NCI-H146 (cell line): ENCODE measurements at regions not wholly inside any gene's neighbourhood (a gene's known extent, or its start where the extent isn't known, plus 50 kb on each side); places are given as distances from the start of the nearest gene placed in this dataset.

Source experiments
- DNase-seq: peaks from one replicate; lab custom pipeline; 2025; lab: John Stamatoyannopoulos, UW

DNA sequence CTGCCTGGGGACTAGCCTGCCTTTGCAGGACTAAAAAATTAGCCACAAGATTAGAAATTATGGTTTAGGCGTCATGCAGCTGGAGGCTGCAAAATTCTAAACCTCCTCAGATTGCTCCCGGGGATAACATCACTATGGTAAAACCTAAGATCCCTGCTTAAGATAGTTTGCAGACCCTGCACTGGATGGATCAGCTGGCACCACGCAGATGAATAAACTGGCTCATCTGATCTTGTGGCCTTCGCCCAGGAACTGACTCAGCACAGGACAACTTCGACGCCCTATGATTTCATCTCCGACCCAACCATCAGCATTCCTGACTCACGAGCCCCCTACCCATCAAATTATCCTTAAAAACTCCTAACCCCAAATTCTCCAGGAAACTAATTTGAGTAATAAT is 482.4 kb downstream of the SPRY1 start:
- DNase-seq = no peak

- no peak for DNase-seq
Observed at GRCh38 chr4:123880631-123881030, 484.0 kb downstream of the SPRY1 start.

GRCh38 chr4:123884922-123885321 is 488.3 kb downstream of the SPRY1 start:
- DNase-seq = no peak

DNA sequence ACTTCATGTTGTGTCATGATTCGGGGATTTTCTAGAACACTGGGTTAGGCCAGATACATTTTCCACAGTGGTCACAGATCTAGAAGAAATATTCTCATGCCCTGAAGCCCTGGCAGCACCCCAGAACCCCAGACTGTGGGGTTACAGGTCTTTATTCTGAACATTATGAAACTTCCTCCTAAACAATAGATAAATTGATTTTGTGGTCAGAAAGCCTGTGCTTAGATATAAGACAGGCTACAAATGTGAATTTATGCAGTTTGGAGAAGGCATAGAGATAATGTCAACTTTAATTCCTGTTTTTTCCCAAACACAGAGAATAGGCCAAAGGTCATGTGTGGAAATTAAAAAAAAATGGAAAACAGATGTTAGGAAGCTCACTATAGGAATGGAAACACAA is 492.9 kb downstream of the SPRY1 start:
- DNase-seq = no peak

GRCh38 chr4:123890889-123891288 is 494.3 kb downstream of the SPRY1 start:
- DNase-seq = no peak

GRCh38 chr4:123891881-123892280 is 495.3 kb downstream of the SPRY1 start:
- DNase-seq = no peak

DNA sequence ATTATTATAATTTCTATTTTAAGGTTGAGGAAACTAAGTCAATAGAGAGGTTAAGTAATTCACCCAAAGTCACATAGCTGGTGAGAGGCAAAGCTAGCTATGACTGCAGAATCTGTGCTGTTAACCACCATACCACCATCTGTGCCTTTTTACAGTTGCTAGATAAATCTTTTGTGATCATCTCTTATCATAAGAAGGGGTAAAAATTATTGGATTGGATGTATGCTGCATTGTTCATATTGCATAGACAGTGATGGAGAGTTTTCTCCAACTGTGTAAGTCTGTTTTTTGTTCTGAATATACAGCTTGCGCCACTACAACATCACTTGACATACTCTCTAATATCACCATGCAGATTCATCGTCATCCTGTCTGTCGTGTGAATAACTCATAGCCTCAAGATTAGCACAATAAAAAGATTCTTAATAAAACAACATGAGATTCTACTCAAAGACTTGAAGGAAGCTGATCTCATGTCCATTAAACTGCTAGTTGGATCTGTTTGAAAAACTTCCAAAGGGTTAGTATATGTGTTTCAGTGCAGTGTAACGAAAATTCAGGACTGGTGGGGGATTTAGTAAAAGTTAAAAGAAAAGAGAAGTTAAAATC is 495.9 kb downstream of the SPRY1 start:
- DNase-seq = no peak

DNA sequence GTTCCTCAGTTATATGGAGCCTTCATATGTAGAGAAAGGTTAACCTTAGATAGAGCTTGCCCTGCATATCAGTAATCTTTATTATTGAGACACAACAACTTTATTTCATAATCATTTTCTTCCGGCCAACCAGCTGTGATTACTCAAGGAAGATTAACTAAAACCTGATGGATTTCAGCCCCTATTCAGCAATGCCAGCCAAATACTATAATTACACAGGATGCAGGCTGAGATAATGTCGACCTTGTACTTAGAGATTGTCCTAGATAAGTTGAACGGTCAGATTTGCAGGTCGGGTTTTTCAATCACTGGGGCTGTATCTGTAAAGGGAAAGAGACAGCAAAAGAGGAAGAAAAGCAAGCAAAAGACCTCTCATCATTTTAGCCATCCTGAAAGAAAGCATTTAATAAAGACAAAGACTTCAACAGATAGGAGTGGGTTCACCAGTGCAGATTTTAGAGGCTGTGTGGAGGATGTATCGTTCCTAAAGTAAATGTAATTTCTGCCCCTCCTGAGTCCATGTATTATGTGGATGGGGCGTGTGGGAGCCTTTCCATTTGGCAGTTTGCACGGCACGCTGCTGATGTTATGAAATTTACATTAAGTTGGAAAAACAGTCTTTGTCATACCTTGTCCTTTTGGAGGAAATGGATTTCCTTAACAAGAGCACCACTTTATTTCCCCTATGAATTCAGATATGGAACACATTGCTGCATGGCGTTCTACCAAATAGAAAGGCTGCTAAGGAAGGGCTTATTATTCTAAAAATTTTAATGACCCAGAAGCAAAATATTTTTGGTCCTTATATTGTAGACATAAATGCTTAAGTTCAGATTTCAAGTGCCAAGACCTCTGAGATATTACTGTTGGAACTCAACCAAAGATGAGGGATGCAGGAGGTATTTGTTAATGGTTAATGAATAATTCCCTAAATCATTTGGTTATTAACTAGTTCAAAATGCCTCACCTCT is 496.7 kb downstream of the SPRY1 start:
- DNase-seq = peak; percentile 18

- DNase-seq = no peak
Observed at GRCh38 chr4:123896446-123897071, 500.0 kb downstream of the SPRY1 start.

- no peak for DNase-seq
Observed at GRCh38 chr4:123898946-123899666, 502.5 kb downstream of the SPRY1 start.

DNA sequence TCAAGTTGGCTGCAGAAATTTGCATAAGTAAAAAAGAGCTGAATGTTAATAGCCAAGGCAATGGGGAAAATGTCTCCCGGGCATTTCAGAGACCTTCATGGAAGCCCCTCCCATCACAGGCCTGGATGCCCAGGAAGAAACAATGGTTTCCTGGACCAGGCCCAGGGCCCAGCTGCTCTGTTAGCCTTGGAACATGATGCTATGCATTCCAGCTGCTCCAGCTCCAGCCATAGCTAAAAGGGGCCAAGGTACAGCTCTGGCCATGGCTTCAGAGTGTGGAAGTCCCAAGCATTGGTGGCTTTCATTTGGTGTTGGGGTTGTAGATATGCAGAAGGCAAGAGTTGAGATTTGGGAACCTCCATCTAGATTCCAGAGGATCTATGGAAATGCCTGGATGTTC is 508.3 kb downstream of the SPRY1 start:
- DNase-seq = no peak

DNA sequence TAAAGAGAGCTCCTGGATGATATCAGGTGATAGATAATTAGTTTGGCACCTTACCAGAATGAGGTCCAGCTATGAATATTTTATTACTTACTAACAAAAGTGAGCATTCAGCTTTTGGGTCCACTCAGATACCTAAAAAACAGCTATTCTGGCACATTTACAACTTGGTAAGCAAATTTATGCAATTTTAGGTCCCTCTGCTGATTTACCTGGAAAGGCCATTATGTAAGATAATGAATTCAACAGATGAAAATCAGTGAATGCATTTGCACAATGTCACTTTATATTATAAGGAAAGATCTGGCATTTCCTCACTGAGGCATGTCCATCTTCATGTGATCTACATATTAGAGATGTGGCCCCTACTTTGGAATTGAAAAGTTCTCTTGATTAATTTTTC is 517.0 kb downstream of the SPRY1 start:
- DNase-seq = no peak

DNA sequence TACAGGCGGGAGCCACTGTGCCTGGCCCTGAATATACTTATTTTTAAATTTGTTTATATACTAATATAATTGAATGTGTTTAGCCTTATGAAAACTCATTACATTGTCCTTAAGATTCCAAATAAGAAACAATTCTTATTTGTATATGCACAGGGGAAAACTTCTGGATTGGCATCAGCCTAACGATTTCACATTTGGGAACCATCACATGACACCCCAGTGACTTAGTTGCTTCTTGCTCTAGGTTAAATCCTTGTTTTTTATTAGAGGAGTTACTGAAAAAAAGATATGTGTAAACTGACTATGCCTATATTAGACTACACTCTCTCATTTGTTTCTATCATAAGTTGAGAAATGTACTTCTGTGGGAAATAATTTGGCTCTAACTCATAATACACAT is 520.2 kb downstream of the SPRY1 start:
- DNase-seq = no peak

DNA sequence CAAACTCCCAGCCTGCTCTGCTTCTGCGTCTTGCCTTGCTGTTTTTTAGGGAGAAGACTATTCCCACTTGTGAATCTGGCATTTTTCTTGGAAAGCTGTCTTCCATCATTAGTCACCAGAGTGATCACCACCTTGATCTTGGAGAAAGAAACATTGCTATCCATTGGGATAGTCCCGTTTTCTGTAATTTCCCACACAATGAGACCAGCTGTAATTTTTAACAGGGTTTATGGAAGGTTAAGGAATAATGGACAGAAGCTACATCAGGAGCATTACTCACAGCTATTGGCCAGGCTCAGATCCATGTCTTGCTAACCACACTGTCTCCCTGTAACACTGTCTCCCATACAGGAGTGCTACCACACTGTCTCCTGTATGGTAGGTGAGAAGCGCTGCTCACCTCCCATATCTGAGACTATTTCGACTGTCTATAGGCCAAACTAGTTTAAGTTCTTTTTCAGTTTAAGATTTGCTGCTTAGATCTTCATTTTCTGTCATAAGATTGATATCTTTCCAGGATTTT is 523.0 kb downstream of the SPRY1 start:
- no peak for DNase-seq

GRCh38 chr4:123921339-123921738 is 524.7 kb downstream of the SPRY1 start:
- DNase-seq = no peak

GRCh38 chr4:123922847-123923246 is 526.3 kb downstream of the SPRY1 start:
- DNase-seq = no peak

DNA sequence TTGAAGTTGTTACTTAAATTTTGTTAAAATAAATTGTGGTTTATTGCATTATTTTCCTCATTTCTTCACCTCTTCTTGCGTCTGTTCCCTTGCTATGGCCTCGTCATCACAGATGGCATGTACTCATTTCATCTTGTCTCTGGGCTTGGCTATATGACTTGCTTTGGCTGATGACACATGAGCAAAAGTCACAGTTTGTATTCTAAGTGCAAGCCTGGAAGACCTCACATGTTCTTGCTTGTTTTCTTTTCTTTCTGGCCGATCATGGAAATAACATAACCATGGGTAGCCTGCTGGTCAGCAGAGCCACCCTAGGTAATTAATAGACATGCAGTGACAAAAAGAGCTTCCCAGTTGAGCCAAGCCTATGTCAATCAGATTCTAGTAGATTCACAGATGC is 527.9 kb downstream of the SPRY1 start:
- no peak for DNase-seq

DNA sequence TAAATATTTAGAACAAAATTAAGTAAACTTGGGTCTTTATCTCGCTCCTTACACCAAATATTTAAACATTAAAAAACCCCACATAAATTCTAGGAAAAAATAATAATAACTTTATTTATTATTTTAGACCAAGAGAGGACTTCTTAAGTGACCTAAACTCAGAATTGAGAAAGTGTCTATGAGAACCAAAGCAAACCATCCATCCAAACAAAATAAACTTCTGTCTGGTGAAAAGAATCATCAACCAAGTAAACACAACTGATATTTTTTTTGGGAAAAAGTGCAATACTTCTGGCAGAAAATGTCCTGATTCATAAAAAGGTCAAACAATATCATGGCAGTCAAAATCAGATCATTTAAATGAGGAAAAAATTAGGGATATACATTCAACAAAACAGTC is 533.0 kb downstream of the SPRY1 start:
- DNase-seq = no peak

- no peak for DNase-seq
Observed at GRCh38 chr4:123930996-123931395, 534.4 kb downstream of the SPRY1 start.

DNA sequence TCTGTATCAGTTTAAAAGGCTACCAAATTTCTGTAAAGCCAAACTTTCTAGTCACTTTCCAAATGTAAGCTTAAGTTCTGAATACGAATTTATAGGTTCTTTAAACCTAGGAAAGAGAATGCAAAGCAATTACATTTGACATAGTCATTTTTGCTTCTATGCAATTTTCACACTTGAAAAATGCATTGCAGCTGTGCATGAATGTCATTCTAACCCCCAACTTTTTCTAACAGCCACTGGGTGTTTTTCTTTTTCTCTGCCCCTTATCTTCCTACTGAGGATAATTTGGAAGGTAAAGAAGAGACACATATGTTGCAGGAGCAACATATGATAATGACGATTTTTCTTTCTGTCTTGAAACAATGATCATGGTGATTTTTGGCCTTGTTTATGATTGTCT is 537.5 kb downstream of the SPRY1 start:
- no peak for DNase-seq

DNA sequence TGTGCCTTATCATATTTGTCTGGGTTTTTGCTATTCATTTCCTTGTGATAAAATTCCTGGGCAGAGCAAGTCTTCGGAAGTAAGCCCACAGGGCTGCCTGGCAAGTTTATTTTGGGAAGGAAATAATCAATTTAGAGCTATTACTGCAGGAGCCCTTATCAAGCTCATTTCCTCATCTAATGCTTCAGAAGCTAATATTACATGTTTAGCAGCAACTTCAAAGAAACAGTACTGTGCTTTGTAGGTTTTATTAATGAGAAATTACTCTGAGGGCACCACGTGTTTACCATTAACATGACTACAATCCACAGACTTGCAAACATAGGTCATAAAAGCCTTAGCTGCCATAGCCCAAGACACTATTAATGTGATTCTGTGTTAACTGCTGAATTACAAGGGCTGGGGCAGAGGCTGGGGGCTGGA is 540.0 kb downstream of the SPRY1 start:
- DNase-seq = no peak

DNA sequence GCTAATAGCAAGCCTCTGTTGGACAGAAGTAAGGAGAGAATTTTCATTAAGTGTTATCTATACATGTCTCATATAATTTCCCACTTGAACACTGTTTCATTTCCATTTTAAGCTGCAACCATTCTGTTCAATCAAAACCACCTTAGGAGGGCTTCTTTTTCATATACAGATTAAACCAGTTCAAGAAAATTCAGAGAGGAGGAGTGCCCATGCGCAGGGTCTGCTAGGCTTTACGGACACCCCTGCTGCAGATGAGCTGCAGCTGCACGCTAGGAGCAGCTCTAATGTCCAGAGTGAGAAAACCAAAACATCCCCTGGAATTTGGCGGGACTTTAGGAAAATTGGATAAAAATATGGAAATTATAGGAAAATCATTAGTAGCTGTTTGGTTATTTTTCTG is 541.0 kb downstream of the SPRY1 start:
- DNase-seq = no peak
